ENCODE measurements at regions not wholly inside any gene's neighbourhood (a gene's known extent, or its start where the extent isn't known, plus 50 kb on each side); places are given as distances from the start of the nearest gene placed in this dataset.

DNA sequence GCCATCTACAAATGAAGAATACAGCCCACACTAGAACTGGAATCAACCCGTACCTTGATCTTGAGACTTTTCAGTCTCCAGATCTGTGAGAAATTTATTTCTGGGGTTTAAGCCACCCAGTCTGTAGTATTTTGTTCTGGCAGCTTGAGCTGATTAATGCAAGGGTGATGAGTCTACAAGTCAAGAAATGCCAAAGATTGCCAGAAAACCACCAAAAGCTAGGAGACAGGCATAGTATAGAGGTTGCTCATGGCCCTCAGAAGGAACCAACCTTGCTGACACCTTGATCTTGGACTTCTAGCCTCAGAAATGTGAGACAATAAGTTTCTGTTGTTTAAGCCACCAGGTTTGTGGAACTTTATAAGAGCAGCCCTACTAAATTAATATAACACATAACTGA is 428.2 kb upstream of the KLF12 start:
- no peak for TF ChIP-seq CTCF (IDR thresholded peaks at IDR 0.05)
- TF ChIP-seq, protein P1, sequence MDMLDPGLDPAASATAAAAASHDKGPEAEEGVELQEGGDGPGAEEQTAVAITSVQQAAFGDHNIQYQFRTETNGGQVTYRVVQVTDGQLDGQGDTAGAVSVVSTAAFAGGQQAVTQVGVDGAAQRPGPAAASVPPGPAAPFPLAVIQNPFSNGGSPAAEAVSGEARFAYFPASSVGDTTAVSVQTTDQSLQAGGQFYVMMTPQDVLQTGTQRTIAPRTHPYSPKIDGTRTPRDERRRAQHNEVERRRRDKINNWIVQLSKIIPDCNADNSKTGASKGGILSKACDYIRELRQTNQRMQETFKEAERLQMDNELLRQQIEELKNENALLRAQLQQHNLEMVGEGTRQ (IDR thresholded peaks at IDR 0.05; ENCODE audit: borderline replicate concordance, low read depth, low read length), result no peak
- TF ChIP-seq, protein P2, sequence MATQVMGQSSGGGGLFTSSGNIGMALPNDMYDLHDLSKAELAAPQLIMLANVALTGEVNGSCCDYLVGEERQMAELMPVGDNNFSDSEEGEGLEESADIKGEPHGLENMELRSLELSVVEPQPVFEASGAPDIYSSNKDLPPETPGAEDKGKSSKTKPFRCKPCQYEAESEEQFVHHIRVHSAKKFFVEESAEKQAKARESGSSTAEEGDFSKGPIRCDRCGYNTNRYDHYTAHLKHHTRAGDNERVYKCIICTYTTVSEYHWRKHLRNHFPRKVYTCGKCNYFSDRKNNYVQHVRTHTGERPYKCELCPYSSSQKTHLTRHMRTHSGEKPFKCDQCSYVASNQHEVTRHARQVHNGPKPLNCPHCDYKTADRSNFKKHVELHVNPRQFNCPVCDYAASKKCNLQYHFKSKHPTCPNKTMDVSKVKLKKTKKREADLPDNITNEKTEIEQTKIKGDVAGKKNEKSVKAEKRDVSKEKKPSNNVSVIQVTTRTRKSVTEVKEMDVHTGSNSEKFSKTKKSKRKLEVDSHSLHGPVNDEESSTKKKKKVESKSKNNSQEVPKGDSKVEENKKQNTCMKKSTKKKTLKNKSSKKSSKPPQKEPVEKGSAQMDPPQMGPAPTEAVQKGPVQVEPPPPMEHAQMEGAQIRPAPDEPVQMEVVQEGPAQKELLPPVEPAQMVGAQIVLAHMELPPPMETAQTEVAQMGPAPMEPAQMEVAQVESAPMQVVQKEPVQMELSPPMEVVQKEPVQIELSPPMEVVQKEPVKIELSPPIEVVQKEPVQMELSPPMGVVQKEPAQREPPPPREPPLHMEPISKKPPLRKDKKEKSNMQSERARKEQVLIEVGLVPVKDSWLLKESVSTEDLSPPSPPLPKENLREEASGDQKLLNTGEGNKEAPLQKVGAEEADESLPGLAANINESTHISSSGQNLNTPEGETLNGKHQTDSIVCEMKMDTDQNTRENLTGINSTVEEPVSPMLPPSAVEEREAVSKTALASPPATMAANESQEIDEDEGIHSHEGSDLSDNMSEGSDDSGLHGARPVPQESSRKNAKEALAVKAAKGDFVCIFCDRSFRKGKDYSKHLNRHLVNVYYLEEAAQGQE (IDR thresholded peaks at IDR 0.05; ENCODE audit: low read depth, low read length), result no peak
- TF ChIP-seq FOXM1 (IDR thresholded peaks at IDR 0.05; ENCODE audit: low read depth), result no peak
- no peak for TF ChIP-seq EZH2phosphoT487 (IDR thresholded peaks at IDR 0.05; ENCODE audit: borderline replicate concordance, low read depth)
- TF ChIP-seq RFX5 (IDR thresholded peaks at IDR 0.05; ENCODE audit: low read length), result no peak
- no peak for TF ChIP-seq RAD21 (IDR thresholded peaks at IDR 0.05; ENCODE audit: low read length)
- TF ChIP-seq TAF1 (IDR thresholded peaks at IDR 0.05; ENCODE audit: borderline replicate concordance, low read depth, low read length), result no peak
- no peak for TF ChIP-seq SMC3 (IDR thresholded peaks at IDR 0.05; ENCODE audit: low read depth, low read length)
- TF ChIP-seq NRF1 (IDR thresholded peaks at IDR 0.05; ENCODE audit: low read depth, low read length), result no peak
- TF ChIP-seq MAX (IDR thresholded peaks at IDR 0.05; ENCODE audit: low read depth), result no peak
- no peak for TF ChIP-seq POLR2AphosphoS5 (IDR thresholded peaks at IDR 0.05; ENCODE audit: low read depth, low read length)
